ENCODE measurements at regions not wholly inside any gene's neighbourhood (a gene's known extent, or its start where the extent isn't known, plus 50 kb on each side); places are given as distances from the start of the nearest gene placed in this dataset.
"Not testable (repeated sequence)": the region's sequence is repeated elsewhere in the genome, so short reads cannot be mapped to it uniquely, and the experiment has no call there.

- H3K4me1 ChIP-seq (ENCODE audit: control insufficient read depth in 2 of 2, insufficient read depth in 2 of 2, low read length in 1 of 2): peaks cover 0 to 2% of the 10 kb centered on the region in 2 donors
- H3K27me3 ChIP-seq (ENCODE audit: control insufficient read depth in 1 of 2, insufficient read depth in 2 of 2, low read length in 2 of 2): no peaks in the 10 kb centered on the region
- H3K27ac ChIP-seq (ENCODE audit: low read depth in 2 of 2, low read length in 1 of 2): peak overlapping the region; percentile 45 to 75
- no peaks in the 10 kb centered on the region for H3K36me3 ChIP-seq (ENCODE audit: control insufficient read depth in 2 of 2, insufficient read depth in 2 of 2, low read length in 1 of 2)
- WGBS, 2 donors: 17 to 34% methylated on average over 13 to 18 of the region's 18 CpGs
- peak overlapping the region; percentile 68 to 74 for H3K4me3 ChIP-seq (ENCODE audit: low read depth in 1 of 2, low read length in 2 of 2)
- H3K9me3 ChIP-seq (ENCODE audit: control insufficient read depth in 2 of 2, insufficient read depth in 1 of 2, low read depth in 1 of 2, low read length in 1 of 2): no peaks in the 10 kb centered on the region
Measured at GRCh38 chr5:1634337-1634661, 110.5 kb upstream of the LPCAT1 start.

GRCh38 chr5:1633605-1634336 is 110.0 kb upstream of the LPCAT1 start:
- H3K36me3 ChIP-seq (ENCODE audit: control insufficient read depth in 2 of 2, insufficient read depth in 2 of 2, low read length in 1 of 2): no peaks in the 10 kb centered on the region
- 1% methylated on average over 67 to 75 of the region's 75 CpGs for WGBS, 2 donors
- no peaks in the 10 kb centered on the region for H3K27me3 ChIP-seq (ENCODE audit: control insufficient read depth in 1 of 2, insufficient read depth in 2 of 2, low read length in 2 of 2)
- no peaks in the 10 kb centered on the region for H3K9me3 ChIP-seq (ENCODE audit: control insufficient read depth in 2 of 2, insufficient read depth in 1 of 2, low read depth in 1 of 2, low read length in 1 of 2)
- H3K4me1 ChIP-seq (ENCODE audit: control insufficient read depth in 2 of 2, insufficient read depth in 2 of 2, low read length in 1 of 2): peaks cover 0 to 2% of the 10 kb centered on the region in 2 donors
- H3K4me3 ChIP-seq (ENCODE audit: low read depth in 1 of 2, low read length in 2 of 2): peak overlapping the region; percentile 68 to 74
- H3K27ac ChIP-seq (ENCODE audit: low read depth in 2 of 2, low read length in 1 of 2): peak overlapping the region; percentile 75 to 79

GRCh38 chr5:1631004-1631403 is 107.2 kb upstream of the LPCAT1 start:
- not testable (repeated sequence) for H3K27me3 ChIP-seq (ENCODE audit: control insufficient read depth in 1 of 2, insufficient read depth in 2 of 2, low read length in 2 of 2); H3K9me3 ChIP-seq (ENCODE audit: control insufficient read depth in 2 of 2, insufficient read depth in 1 of 2, low read depth in 1 of 2, low read length in 1 of 2); H3K36me3 ChIP-seq (ENCODE audit: control insufficient read depth in 2 of 2, insufficient read depth in 2 of 2, low read length in 1 of 2); H3K4me3 ChIP-seq (ENCODE audit: low read depth in 1 of 2, low read length in 2 of 2); H3K4me1 ChIP-seq (ENCODE audit: control insufficient read depth in 2 of 2, insufficient read depth in 2 of 2, low read length in 1 of 2); H3K27ac ChIP-seq (ENCODE audit: low read depth in 2 of 2, low read length in 1 of 2)
- WGBS, 2 donors: 80 to 85% methylated on average over 5 of the region's 5 CpGs

DNA sequence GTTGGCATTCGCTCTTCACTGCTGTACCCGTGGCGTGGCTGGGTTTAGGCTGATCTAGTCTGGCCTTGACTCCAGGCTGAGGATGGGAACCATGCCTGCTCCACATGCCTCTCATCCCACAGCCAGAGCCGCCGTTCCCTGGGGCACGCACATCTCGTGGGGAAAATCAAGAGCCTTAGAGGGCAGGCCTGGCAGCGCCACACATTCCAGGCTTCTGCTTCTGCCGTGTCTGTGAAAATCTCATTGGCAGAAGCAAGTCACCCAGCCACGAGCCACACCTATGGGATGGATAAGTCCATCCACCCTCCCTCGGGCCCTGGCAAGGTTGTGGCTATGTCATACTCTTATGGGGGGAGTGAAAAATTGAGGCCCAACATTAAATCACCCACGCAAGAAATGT is 102.6 kb upstream of the LPCAT1 start:
- not testable (repeated sequence) for H3K27me3 ChIP-seq (ENCODE audit: control insufficient read depth in 1 of 2, insufficient read depth in 2 of 2, low read length in 2 of 2); H3K36me3 ChIP-seq (ENCODE audit: control insufficient read depth in 2 of 2, insufficient read depth in 2 of 2, low read length in 1 of 2); H3K4me1 ChIP-seq (ENCODE audit: control insufficient read depth in 2 of 2, insufficient read depth in 2 of 2, low read length in 1 of 2); H3K4me3 ChIP-seq (ENCODE audit: low read depth in 1 of 2, low read length in 2 of 2); H3K9me3 ChIP-seq (ENCODE audit: control insufficient read depth in 2 of 2, insufficient read depth in 1 of 2, low read depth in 1 of 2, low read length in 1 of 2); H3K27ac ChIP-seq (ENCODE audit: low read depth in 2 of 2, low read length in 1 of 2)
- WGBS, 2 donors: 92 to 96% methylated on average over 12 of the region's 12 CpGs

- not testable (repeated sequence) for H3K36me3 ChIP-seq (ENCODE audit: control insufficient read depth in 2 of 2, insufficient read depth in 2 of 2, low read length in 1 of 2); H3K27me3 ChIP-seq (ENCODE audit: control insufficient read depth in 1 of 2, insufficient read depth in 2 of 2, low read length in 2 of 2); H3K4me1 ChIP-seq (ENCODE audit: control insufficient read depth in 2 of 2, insufficient read depth in 2 of 2, low read length in 1 of 2); H3K4me3 ChIP-seq (ENCODE audit: low read depth in 1 of 2, low read length in 2 of 2); H3K9me3 ChIP-seq (ENCODE audit: control insufficient read depth in 2 of 2, insufficient read depth in 1 of 2, low read depth in 1 of 2, low read length in 1 of 2); H3K27ac ChIP-seq (ENCODE audit: low read depth in 2 of 2, low read length in 1 of 2)
- WGBS, 2 donors: 86 to 88% methylated on average over 14 of the region's 14 CpGs
Measured at GRCh38 chr5:1619531-1619930, 95.8 kb upstream of the LPCAT1 start.

GRCh38 chr5:1618296-1618865 is 94.6 kb upstream of the LPCAT1 start:
- not testable (repeated sequence) for H3K36me3 ChIP-seq (ENCODE audit: control insufficient read depth in 2 of 2, insufficient read depth in 2 of 2, low read length in 1 of 2); H3K4me3 ChIP-seq (ENCODE audit: low read depth in 1 of 2, low read length in 2 of 2); H3K9me3 ChIP-seq (ENCODE audit: control insufficient read depth in 2 of 2, insufficient read depth in 1 of 2, low read depth in 1 of 2, low read length in 1 of 2); H3K4me1 ChIP-seq (ENCODE audit: control insufficient read depth in 2 of 2, insufficient read depth in 2 of 2, low read length in 1 of 2); H3K27ac ChIP-seq (ENCODE audit: low read depth in 2 of 2, low read length in 1 of 2); H3K27me3 ChIP-seq (ENCODE audit: control insufficient read depth in 1 of 2, insufficient read depth in 2 of 2, low read length in 2 of 2)
- 91 to 94% methylated on average over 18 of the region's 18 CpGs for WGBS, 2 donors

- H3K4me3 ChIP-seq (ENCODE audit: low read depth in 1 of 2, low read length in 2 of 2); H3K36me3 ChIP-seq (ENCODE audit: control insufficient read depth in 2 of 2, insufficient read depth in 2 of 2, low read length in 1 of 2); H3K9me3 ChIP-seq (ENCODE audit: control insufficient read depth in 2 of 2, insufficient read depth in 1 of 2, low read depth in 1 of 2, low read length in 1 of 2); H3K27ac ChIP-seq (ENCODE audit: low read depth in 2 of 2, low read length in 1 of 2); H3K4me1 ChIP-seq (ENCODE audit: control insufficient read depth in 2 of 2, insufficient read depth in 2 of 2, low read length in 1 of 2); H3K27me3 ChIP-seq (ENCODE audit: control insufficient read depth in 1 of 2, insufficient read depth in 2 of 2, low read length in 2 of 2): not testable (repeated sequence)
- 95 to 98% methylated on average over 16 of the region's 16 CpGs for WGBS, 2 donors
Measured at GRCh38 chr5:1617236-1617755, 93.5 kb upstream of the LPCAT1 start.

GRCh38 chr5:1613515-1613914 is 89.8 kb upstream of the LPCAT1 start:
- 95 to 96% methylated on average over 12 of the region's 13 CpGs for WGBS, 2 donors
- H3K4me1 ChIP-seq (ENCODE audit: control insufficient read depth in 2 of 2, insufficient read depth in 2 of 2, low read length in 1 of 2); H3K27ac ChIP-seq (ENCODE audit: low read depth in 2 of 2, low read length in 1 of 2); H3K4me3 ChIP-seq (ENCODE audit: low read depth in 1 of 2, low read length in 2 of 2); H3K27me3 ChIP-seq (ENCODE audit: control insufficient read depth in 1 of 2, insufficient read depth in 2 of 2, low read length in 2 of 2); H3K36me3 ChIP-seq (ENCODE audit: control insufficient read depth in 2 of 2, insufficient read depth in 2 of 2, low read length in 1 of 2); H3K9me3 ChIP-seq (ENCODE audit: control insufficient read depth in 2 of 2, insufficient read depth in 1 of 2, low read depth in 1 of 2, low read length in 1 of 2): not testable (repeated sequence)

DNA sequence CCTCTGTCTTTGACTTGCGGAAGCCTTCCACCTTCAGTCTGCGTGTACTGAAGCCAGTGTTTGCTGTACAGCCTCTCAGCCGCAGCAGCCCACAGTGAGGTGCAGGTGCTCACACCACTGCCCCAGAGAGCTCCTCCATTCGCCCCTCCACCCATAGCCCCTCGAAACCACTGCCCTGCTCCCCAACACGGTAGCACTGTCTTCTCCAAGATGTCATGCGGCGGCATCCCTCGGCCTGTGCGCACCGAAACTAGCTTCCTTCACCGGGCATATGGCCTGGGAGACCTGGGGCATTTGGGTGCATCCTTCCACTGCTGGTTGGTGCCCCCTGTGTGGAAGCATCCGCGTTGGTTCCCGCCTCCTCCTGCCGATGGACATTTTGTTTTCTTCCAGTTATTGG is 86.8 kb upstream of the LPCAT1 start:
- H3K36me3 ChIP-seq (ENCODE audit: control insufficient read depth in 2 of 2, insufficient read depth in 2 of 2, low read length in 1 of 2); H3K4me1 ChIP-seq (ENCODE audit: control insufficient read depth in 2 of 2, insufficient read depth in 2 of 2, low read length in 1 of 2); H3K4me3 ChIP-seq (ENCODE audit: low read depth in 1 of 2, low read length in 2 of 2); H3K9me3 ChIP-seq (ENCODE audit: control insufficient read depth in 2 of 2, insufficient read depth in 1 of 2, low read depth in 1 of 2, low read length in 1 of 2); H3K27me3 ChIP-seq (ENCODE audit: control insufficient read depth in 1 of 2, insufficient read depth in 2 of 2, low read length in 2 of 2); H3K27ac ChIP-seq (ENCODE audit: low read depth in 2 of 2, low read length in 1 of 2): not testable (repeated sequence)
- WGBS, 2 donors: 93 to 97% methylated on average over 14 to 16 of the region's 16 CpGs

DNA sequence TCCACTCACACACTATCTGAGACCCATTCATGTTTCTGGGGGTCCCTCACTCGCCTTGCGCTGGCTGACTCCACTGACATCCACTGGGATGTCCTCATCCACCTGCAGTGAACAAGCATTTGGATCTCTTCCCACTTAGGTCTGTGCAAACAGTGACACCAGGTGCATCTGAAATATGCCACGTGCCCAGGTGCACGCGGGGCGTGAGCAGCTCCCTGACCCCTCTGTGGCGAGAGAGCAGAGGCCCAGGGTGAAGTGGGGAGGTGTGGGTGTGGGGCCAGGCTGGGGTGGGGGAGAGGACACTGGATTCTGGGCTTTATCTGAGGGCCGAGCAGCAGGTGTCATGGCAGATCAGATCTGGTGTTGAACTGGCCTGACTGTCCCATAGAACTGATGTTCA is 85.4 kb upstream of the LPCAT1 start:
- 79 to 92% methylated on average over 8 of the region's 8 CpGs for WGBS, 2 donors
- H3K4me1 ChIP-seq (ENCODE audit: control insufficient read depth in 2 of 2, insufficient read depth in 2 of 2, low read length in 1 of 2); H3K4me3 ChIP-seq (ENCODE audit: low read depth in 1 of 2, low read length in 2 of 2); H3K27ac ChIP-seq (ENCODE audit: low read depth in 2 of 2, low read length in 1 of 2); H3K36me3 ChIP-seq (ENCODE audit: control insufficient read depth in 2 of 2, insufficient read depth in 2 of 2, low read length in 1 of 2); H3K9me3 ChIP-seq (ENCODE audit: control insufficient read depth in 2 of 2, insufficient read depth in 1 of 2, low read depth in 1 of 2, low read length in 1 of 2); H3K27me3 ChIP-seq (ENCODE audit: control insufficient read depth in 1 of 2, insufficient read depth in 2 of 2, low read length in 2 of 2): not testable (repeated sequence)

All from esophagus (tissue), 2 donors.